Peyer's patch (tissue), 4 donors: ENCODE measurements at regions not wholly inside any gene's neighbourhood (a gene's known extent, or its start where the extent isn't known, plus 50 kb on each side); places are given as distances from the start of the nearest gene placed in this dataset.

Source experiments
- DNase-seq, 3 donors: peaks; one replicate each; pipeline ENCODE4 v3.0.0-alpha.2; 2017 to 2019
- H3K27ac ChIP-seq, 4 donors: fragments of 200-600 bp; sonication (generic); one replicate each; pipeline ENCODE4 v1.5.1; 2016 to 2019
- H3K27me3 ChIP-seq, 2 donors: fragments of 200-600 bp; sonication (generic); one replicate each; pipeline ENCODE4 v1.5.1; 2019
- H3K36me3 ChIP-seq, 3 donors: fragments of 200-600 bp; sonication (generic); one replicate each; pipeline ENCODE4 v1.5.1; 2016 to 2019
- H3K4me1 ChIP-seq, 4 donors: fragments of 200-600 bp; sonication (generic); one replicate each; pipeline ENCODE4 v1.5.1; 2016 to 2019
- H3K4me3 ChIP-seq, 4 donors: fragments of 200-600 bp; sonication (generic); 1 replicate in 3 of 4; 2 replicates in 1 of 4; pipeline ENCODE4 v1.5.1; 2016 to 2019; ENCODE audit warnings: mild to moderate bottlenecking in 1 of 4
- H3K9me3 ChIP-seq, 4 donors: fragments of 200-600 bp; sonication (generic); one replicate each; pipeline ENCODE4 v1.5.1; 2016 to 2019; ENCODE audit warnings: mild to moderate bottlenecking in 1 of 4
- POLR2A ChIP-seq, 2 donors: fragments of 450-650 bp; IDR thresholded peaks; one replicate each; pipeline ENCODE4 v1.5.1; 2017; ENCODE audit warnings: antibody characterized with exemption in 2 of 2, mild to moderate bottlenecking in 2 of 2, moderate library complexity in 2 of 2
- TF ChIP-seq, protein P1 (sequence below), 6 experiments: fragments of 450-650 bp in 4 of 6; fragments of 200-600 bp in 2 of 6; sonication (generic) in 1 of 6; IDR thresholded peaks; one replicate each; pipeline ENCODE4 v1.5.1; 2017 to 2019; ENCODE audit warnings: antibody characterized with exemption in 6 of 6, mild to moderate bottlenecking in 3 of 6, moderate library complexity in 1 of 6

DNA sequence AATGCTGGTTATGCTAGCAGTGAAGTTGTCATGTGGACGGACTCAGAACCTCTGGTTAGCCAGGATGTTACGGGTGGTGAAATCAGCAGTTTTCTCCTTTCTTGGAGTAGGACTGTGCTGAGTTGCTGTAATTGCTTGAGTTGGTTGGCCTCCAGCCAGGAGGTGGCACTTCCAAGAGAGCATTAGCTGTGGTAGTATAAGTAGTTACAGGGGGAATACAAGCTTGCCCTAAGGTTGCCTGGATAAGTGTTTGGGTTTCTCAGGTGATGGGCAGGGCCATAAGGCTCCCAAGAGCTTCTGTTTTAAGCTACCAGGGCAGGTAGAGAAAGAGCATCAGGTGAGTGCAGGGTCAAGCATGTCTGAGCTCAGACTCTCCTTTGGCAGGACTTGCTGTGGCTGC lies 103.0 kb downstream of the ZNF518B start:
- Histone ChIP-seq H3K4me3 (no peak overlapping the region), H3K27me3 (no peaks in the 10 kb centered on the region), H3K4me1 (no peaks in the 10 kb centered on the region), H3K9me3 (no peaks in the 10 kb centered on the region), H3K27ac (no peak overlapping the region), H3K36me3 (no peaks in the 10 kb centered on the region)
- TF ChIP-seq, protein P1, sequence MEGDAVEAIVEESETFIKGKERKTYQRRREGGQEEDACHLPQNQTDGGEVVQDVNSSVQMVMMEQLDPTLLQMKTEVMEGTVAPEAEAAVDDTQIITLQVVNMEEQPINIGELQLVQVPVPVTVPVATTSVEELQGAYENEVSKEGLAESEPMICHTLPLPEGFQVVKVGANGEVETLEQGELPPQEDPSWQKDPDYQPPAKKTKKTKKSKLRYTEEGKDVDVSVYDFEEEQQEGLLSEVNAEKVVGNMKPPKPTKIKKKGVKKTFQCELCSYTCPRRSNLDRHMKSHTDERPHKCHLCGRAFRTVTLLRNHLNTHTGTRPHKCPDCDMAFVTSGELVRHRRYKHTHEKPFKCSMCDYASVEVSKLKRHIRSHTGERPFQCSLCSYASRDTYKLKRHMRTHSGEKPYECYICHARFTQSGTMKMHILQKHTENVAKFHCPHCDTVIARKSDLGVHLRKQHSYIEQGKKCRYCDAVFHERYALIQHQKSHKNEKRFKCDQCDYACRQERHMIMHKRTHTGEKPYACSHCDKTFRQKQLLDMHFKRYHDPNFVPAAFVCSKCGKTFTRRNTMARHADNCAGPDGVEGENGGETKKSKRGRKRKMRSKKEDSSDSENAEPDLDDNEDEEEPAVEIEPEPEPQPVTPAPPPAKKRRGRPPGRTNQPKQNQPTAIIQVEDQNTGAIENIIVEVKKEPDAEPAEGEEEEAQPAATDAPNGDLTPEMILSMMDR (IDR thresholded peaks at IDR 0.05) = no peak
- no peak for TF ChIP-seq POLR2A (IDR thresholded peaks at IDR 0.05)
- no peak for DNase-seq

DNA sequence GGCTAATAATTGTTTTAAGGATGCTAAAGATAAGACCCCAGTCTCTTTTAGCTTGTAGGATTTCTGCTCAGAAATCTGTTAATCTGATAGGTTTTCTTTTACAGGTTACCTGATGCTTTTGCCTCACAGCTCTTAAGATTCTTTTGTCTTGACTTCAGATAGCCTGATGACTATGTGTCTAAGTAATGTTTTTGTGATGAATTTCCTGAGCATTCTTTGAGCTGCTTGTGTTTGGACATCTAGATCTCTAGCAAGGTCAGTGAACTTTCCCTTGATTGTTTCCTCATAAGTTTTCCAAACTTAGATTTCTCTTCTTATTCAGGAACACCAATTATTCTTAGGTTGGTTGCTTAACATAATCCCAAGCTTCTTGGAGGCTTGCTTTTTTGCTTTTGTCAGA lies 104.1 kb downstream of the ZNF518B start:
- Histone ChIP-seq H3K9me3 (no peaks in the 10 kb centered on the region), H3K36me3 (no peaks in the 10 kb centered on the region), H3K27me3 (no peaks in the 10 kb centered on the region), H3K4me1 (no peaks in the 10 kb centered on the region), H3K4me3 (no peak overlapping the region), H3K27ac (no peak overlapping the region)
- no peak for TF ChIP-seq POLR2A (IDR thresholded peaks at IDR 0.05)
- TF ChIP-seq, protein P1 (IDR thresholded peaks at IDR 0.05) = no peak
- DNase-seq = no peak

DNA sequence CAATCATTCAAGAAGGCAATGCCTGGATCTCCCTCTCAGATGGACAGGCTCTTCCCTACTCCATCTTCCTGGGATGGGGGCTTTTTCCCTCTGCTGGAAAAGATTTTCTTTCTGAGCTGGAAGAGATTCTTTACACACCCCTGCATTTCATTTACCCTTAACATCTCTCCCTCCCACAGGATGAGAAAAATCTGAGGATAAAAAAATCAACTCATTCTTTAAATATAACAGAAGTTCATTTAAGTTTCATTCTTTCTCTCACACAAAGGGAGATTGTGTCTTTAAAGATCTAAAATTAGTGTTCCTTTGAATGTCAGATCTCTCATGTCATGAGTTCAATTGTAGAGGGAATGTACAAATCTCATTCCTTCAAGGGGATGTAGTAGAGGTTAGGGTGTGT lies 109.0 kb downstream of the ZNF518B start:
- Histone ChIP-seq H3K9me3 (no peaks in the 10 kb centered on the region), H3K4me3 (no peak overlapping the region), H3K36me3 (no peaks in the 10 kb centered on the region), H3K27me3 (no peaks in the 10 kb centered on the region), H3K27ac (no peak overlapping the region), H3K4me1 (no peaks in the 10 kb centered on the region)
- DNase-seq = no peak
- TF ChIP-seq, protein P1 (IDR thresholded peaks at IDR 0.05) = no peak
- TF ChIP-seq POLR2A (IDR thresholded peaks at IDR 0.05) = no peak

DNA sequence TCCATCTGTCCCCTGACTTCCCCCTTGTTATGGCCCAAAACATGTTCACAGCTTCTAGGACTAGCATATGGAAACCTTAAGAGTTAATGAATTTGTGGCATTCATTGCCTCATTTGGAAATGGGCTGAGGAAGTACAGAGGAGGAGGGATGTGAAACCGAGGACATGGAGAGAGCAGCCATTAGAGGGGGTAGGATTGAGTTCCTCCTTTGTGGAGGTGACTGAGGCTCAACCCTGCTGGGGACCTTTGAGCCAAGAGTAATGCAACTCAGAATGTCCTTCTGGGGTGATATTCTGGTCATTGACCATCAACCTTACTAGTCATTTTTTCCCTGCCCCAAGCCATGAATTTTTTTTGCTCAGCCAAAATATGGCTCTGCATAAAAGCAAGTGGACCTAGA lies 109.4 kb downstream of the ZNF518B start:
- DNase-seq = no peak
- Histone ChIP-seq H3K27me3 (no peaks in the 10 kb centered on the region), H3K27ac (no peak overlapping the region), H3K36me3 (no peaks in the 10 kb centered on the region), H3K9me3 (no peaks in the 10 kb centered on the region), H3K4me1 (no peaks in the 10 kb centered on the region), H3K4me3 (no peak overlapping the region)
- no peak for TF ChIP-seq POLR2A (IDR thresholded peaks at IDR 0.05)
- TF ChIP-seq, protein P1 (IDR thresholded peaks at IDR 0.05) = no peak

DNA sequence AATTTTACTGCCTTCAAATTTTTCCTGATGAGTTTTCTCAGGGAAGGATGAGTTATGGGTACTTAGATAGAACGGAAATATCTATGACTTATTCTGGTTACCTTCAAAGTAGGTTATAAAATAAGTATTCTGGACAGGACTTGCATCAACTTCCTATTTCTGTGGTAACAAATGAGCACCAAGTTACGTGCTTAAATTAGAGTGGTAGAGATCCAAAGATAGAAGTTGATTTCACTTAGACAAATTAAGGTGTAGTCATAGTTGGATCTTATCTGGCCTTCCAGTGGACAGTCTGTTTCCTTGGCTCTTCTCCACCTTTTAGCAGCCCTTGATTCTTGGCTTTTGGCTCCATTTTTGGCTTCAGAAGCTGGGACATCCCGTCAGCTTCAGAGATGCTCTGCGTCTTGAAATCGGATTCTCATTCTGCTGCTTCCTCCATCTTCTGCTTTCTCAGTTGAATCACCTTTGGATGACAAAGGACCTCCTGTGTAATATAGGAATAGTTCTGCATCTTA lies 109.9 kb downstream of the ZNF518B start:
- Histone ChIP-seq H3K36me3 (no peaks in the 10 kb centered on the region), H3K27me3 (no peaks in the 10 kb centered on the region), H3K4me3 (no peak overlapping the region), H3K9me3 (no peaks in the 10 kb centered on the region), H3K4me1 (no peaks in the 10 kb centered on the region), H3K27ac (no peak overlapping the region)
- no peak for DNase-seq
- TF ChIP-seq, protein P1 (IDR thresholded peaks at IDR 0.05) = no peak
- TF ChIP-seq POLR2A (IDR thresholded peaks at IDR 0.05) = no peak

DNA sequence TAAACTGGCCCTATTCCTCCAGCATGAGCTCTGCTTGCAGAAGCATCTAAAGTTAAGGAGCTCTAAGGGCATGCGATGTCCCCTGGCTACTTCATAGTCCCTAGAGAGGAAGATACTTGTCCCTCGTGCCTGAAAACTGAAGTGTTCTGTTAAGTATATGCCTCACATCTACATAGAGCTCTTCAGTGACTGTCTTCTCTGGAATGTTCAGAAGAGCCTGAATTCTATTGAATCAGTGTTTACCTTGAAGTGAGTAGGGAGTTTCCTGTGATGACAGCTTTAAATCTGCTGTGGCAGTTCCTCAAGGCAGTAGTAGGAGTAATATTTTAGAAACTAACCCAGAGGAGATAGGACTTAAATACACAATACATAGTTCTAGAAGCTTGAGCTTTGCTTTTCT lies 111.2 kb downstream of the ZNF518B start:
- no peaks in the 10 kb centered on the region for H3K9me3 ChIP-seq
- H3K4me3 ChIP-seq = no peak overlapping the region
- H3K36me3 ChIP-seq = no peaks in the 10 kb centered on the region
- no peaks in the 10 kb centered on the region for H3K4me1 ChIP-seq
- no peak overlapping the region for H3K27ac ChIP-seq
- no peak for DNase-seq
- H3K27me3 ChIP-seq = no peaks in the 10 kb centered on the region
- TF ChIP-seq, protein P1 (IDR thresholded peaks at IDR 0.05) = no peak
- no peak for TF ChIP-seq POLR2A (IDR thresholded peaks at IDR 0.05)
